ENCODE measurements at regions not wholly inside any gene's neighbourhood (a gene's known extent, or its start where the extent isn't known, plus 50 kb on each side); places are given as distances from the start of the nearest gene placed in this dataset.

DNA sequence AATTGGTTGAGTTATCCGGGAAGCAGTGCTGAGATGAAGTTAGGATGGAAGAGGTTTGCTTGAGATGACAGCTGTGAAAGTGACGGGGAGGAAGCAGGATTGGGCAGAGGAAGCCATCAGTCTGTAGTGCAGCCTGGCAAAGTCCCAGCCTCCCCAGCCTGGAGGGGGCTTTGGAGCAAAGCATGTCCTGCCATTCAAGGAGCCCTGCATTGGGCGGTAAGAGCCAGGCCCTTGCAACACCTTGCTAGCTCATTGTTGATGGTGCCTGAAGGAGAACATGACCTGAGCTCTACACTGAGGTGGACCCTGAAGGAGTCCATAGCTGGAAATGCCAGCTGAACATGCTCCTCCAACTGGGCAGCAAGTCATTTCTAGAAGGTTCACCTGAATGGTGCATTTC is 228.9 kb downstream of the ACKR3 start:
- no peak for DNase-seq (ENCODE audit: low read depth, low spot score)
- Histone ChIP-seq H3K4me1 (ENCODE audit: insufficient read depth, insufficient read length) (no peaks in the 10 kb centered on the region), H3K4me3 (ENCODE audit: insufficient read length, low read depth) (no peak overlapping the region), H3K36me3 (ENCODE audit: insufficient read depth, insufficient read length, low read length) (no peaks in the 10 kb centered on the region), H3K9me3 (ENCODE audit: insufficient read depth, low read length) (no peaks in the 10 kb centered on the region), H3K9ac (ENCODE audit: insufficient read length, low read depth) (no peak overlapping the region), H3K27me3 (ENCODE audit: insufficient read depth, insufficient read length) (peaks cover 8% of the 10 kb centered on the region)
- no peak for TF ChIP-seq YY1 (IDR thresholded peaks at IDR 0.05; ENCODE audit: insufficient read depth, insufficient read length)
- TF ChIP-seq ZNF274 (IDR thresholded peaks at IDR 0.05; ENCODE audit: low read depth, low read length) = no peak
- no peak for TF ChIP-seq SUZ12 (IDR thresholded peaks at IDR 0.05; ENCODE audit: extremely low read depth, insufficient read depth, insufficient read length)

DNA sequence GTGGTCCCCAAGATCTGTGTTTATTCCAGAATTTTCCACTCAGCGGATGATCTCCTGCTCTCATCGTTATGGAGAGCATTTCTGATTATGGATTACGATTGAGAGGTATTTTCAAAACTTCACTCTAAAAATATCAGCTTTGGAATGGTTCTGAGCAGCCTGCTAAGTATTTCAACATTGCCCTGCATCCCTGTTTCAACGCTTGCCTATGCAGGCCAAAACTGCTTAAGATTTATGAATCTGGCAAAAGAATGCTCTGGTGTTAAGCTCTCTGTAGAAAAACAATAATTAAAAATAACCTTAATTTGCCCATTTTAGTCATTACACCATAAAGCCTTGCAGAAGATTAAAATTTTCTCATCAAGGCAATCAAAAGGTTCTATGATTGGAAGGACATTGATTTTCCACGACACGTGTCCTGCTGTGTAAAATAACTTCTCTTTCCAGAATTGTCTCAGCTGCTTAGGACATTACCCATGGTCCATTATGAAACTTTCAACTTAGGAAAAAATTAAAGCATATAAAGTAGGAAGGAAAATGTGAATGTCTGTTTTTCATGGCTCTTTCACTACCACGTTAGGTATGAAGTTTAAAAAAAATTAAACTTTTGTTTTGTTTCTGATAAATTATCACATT is 229.9 kb downstream of the ACKR3 start:
- no peaks in the 10 kb centered on the region for H3K4me1 ChIP-seq (ENCODE audit: insufficient read depth, insufficient read length)
- no peaks in the 10 kb centered on the region for H3K9me3 ChIP-seq (ENCODE audit: insufficient read depth, low read length)
- H3K36me3 ChIP-seq (ENCODE audit: insufficient read depth, insufficient read length, low read length) = no peaks in the 10 kb centered on the region
- H3K4me3 ChIP-seq (ENCODE audit: insufficient read length, low read depth) = no peak overlapping the region
- peaks cover 6% of the 10 kb centered on the region for H3K27me3 ChIP-seq (ENCODE audit: insufficient read depth, insufficient read length)
- TF ChIP-seq SUZ12 (IDR thresholded peaks at IDR 0.05; ENCODE audit: extremely low read depth, insufficient read depth, insufficient read length) (no peak), ZNF274 (IDR thresholded peaks at IDR 0.05; ENCODE audit: low read depth, low read length) (no peak), YY1 (IDR thresholded peaks at IDR 0.05; ENCODE audit: insufficient read depth, insufficient read length) (no peak)
- no peak for DNase-seq (ENCODE audit: low read depth, low spot score)
- no peak overlapping the region for H3K9ac ChIP-seq (ENCODE audit: insufficient read length, low read depth)

DNA sequence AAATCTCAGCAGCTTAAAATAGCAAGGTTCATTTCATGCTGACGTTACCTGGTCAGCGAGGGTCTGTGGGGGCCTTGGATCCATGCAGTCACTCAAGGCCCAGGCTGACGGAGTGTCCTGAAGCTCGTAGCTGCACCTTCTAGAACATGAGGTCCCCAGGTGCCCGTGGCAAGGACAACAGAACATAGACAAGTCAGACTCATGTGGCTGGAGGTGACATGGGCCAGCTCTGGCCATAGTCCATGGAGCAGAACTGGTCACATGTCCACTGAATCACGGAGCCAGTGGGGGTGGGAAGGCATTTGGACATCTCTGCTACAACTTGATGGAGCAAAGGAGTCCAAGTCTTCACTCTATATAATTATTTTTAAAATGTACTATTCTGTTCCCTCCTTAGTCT is 233.2 kb downstream of the ACKR3 start:
- Histone ChIP-seq H3K9me3 (ENCODE audit: insufficient read depth, low read length) (peaks cover 2% of the 10 kb centered on the region; the same call in 1 of the 2 replicates), H3K36me3 (ENCODE audit: insufficient read depth, insufficient read length, low read length) (no peaks in the 10 kb centered on the region), H3K27me3 (ENCODE audit: insufficient read depth, insufficient read length) (no peaks in the 10 kb centered on the region), H3K9ac (ENCODE audit: insufficient read length, low read depth) (no peak overlapping the region), H3K4me1 (ENCODE audit: insufficient read depth, insufficient read length) (no peaks in the 10 kb centered on the region), H3K4me3 (ENCODE audit: insufficient read length, low read depth) (no peak overlapping the region)
- no peak for TF ChIP-seq SUZ12 (IDR thresholded peaks at IDR 0.05; ENCODE audit: extremely low read depth, insufficient read depth, insufficient read length)
- TF ChIP-seq YY1 (IDR thresholded peaks at IDR 0.05; ENCODE audit: insufficient read depth, insufficient read length) = no peak
- no peak for TF ChIP-seq ZNF274 (IDR thresholded peaks at IDR 0.05; ENCODE audit: low read depth, low read length)
- DNase-seq (ENCODE audit: low read depth, low spot score) = no peak

DNA sequence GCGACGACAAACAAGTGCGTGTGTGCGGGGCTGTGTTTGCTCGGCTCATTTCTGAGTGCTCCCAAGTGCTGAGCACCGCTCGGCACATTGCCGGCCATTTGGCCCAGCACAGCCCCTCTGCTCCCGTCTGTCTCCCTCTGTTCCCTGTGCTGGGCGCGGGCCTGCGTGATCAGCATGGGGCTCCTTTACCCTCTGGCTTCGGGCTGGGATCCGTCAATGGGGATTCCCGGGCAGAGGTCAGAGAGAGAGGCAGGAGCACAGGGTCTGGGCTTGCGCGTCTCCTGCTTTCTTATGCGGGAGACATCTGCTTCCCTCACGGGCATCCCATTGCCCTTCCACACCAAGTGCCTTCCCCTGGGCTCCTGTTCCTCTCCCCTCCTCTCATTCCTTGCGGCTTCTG is 234.0 kb downstream of the ACKR3 start:
- no peak for DNase-seq (ENCODE audit: low read depth, low spot score)

DNA sequence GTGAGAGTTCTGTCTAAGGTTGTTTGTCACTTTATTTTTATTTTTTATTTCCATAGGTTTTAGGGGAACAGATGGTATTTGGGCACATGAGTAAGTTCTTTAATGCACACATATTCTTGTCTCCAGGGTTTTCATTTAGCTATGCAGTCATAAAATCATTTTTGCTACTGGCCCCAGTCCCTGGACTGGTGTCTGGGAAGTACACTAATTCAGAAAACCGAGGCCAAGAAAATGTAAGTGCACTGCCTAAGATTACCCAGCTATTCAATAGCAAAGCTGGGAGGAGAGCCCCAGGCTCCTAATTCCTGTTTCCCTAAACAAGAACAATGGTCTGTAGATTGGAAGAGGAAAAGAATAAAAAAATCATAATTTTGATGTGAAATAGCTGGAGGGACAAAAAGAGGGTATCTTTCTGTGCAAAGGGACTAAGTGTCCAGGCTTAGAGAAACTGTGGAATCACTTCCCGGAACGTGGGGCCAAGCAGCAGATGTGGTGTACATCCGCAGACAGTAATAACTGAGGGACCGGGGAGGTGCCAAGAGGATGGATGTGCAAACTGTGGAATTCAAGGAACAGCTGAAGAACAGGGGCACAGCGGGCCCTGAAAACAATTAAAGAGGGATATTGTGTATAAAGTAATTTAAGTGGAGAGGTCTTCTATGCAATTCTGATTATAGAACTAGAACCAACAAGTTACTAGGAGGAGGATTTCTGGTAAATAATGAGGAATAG is 236.3 kb downstream of the ACKR3 start:
- no peak overlapping the region for H3K4me3 ChIP-seq (ENCODE audit: insufficient read length, low read depth)
- H3K9me3 ChIP-seq (ENCODE audit: insufficient read depth, low read length) = peaks cover 31% of the 10 kb centered on the region; the same call in 1 of the 2 replicates
- no peaks in the 10 kb centered on the region for H3K4me1 ChIP-seq (ENCODE audit: insufficient read depth, insufficient read length)
- no peak for TF ChIP-seq SUZ12 (IDR thresholded peaks at IDR 0.05; ENCODE audit: extremely low read depth, insufficient read depth, insufficient read length)
- TF ChIP-seq ZNF274 (IDR thresholded peaks at IDR 0.05; ENCODE audit: low read depth, low read length) = no peak
- TF ChIP-seq YY1 (IDR thresholded peaks at IDR 0.05; ENCODE audit: insufficient read depth, insufficient read length) = no peak
- H3K27me3 ChIP-seq (ENCODE audit: insufficient read depth, insufficient read length) = no peaks in the 10 kb centered on the region
- H3K36me3 ChIP-seq (ENCODE audit: insufficient read depth, insufficient read length, low read length) = no peaks in the 10 kb centered on the region
- H3K9ac ChIP-seq (ENCODE audit: insufficient read length, low read depth) = no peak overlapping the region
- no peak for DNase-seq (ENCODE audit: low read depth, low spot score)

More for the DNA sequence above, 234.0 kb downstream of the ACKR3 start:
- Histone ChIP-seq H3K4me3 (ENCODE audit: insufficient read length, low read depth) (no peak overlapping the region), H3K4me1 (ENCODE audit: insufficient read depth, insufficient read length) (no peaks in the 10 kb centered on the region), H3K27me3 (ENCODE audit: insufficient read depth, insufficient read length) (no peaks in the 10 kb centered on the region), H3K36me3 (ENCODE audit: insufficient read depth, insufficient read length, low read length) (no peaks in the 10 kb centered on the region), H3K9me3 (ENCODE audit: insufficient read depth, low read length) (peaks cover 9% of the 10 kb centered on the region; the same call in 1 of the 2 replicates), H3K9ac (ENCODE audit: insufficient read length, low read depth) (no peak overlapping the region)
- no peak for TF ChIP-seq SUZ12 (IDR thresholded peaks at IDR 0.05; ENCODE audit: extremely low read depth, insufficient read depth, insufficient read length)

DNA sequence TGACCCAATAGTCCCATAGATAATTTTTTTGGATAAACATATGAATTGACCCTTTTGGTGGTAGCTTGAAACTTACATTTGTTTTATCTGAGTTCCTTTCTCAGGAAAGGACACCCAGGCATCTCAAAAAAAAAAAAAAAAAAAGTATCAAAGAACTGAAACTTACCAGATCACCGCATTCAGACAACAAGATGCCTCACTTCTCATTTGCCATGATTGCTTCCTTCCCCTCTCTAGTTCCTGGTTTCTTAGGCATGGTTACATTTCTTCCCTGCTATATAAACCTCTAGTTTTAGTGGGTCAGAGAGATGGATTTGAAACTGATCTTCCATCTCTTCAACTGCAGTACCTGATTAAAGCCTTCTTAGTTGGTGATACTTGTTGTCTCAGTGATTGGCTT is 240.1 kb downstream of the ACKR3 start:
- no peaks in the 10 kb centered on the region for H3K27me3 ChIP-seq (ENCODE audit: insufficient read depth, insufficient read length)
- TF ChIP-seq SUZ12 (IDR thresholded peaks at IDR 0.05; ENCODE audit: extremely low read depth, insufficient read depth, insufficient read length) (no peak), YY1 (IDR thresholded peaks at IDR 0.05; ENCODE audit: insufficient read depth, insufficient read length) (no peak), ZNF274 (IDR thresholded peaks at IDR 0.05; ENCODE audit: low read depth, low read length) (no peak)
- no peaks in the 10 kb centered on the region for H3K36me3 ChIP-seq (ENCODE audit: insufficient read depth, insufficient read length, low read length)
- no peak overlapping the region for H3K9ac ChIP-seq (ENCODE audit: insufficient read length, low read depth)
- H3K4me1 ChIP-seq (ENCODE audit: insufficient read depth, insufficient read length) = no peaks in the 10 kb centered on the region
- no peak overlapping the region for H3K4me3 ChIP-seq (ENCODE audit: insufficient read length, low read depth)
- no peak for DNase-seq (ENCODE audit: low read depth, low spot score)
- H3K9me3 ChIP-seq (ENCODE audit: insufficient read depth, low read length) = peaks cover 35% of the 10 kb centered on the region; the same call in 1 of the 2 replicates

DNA sequence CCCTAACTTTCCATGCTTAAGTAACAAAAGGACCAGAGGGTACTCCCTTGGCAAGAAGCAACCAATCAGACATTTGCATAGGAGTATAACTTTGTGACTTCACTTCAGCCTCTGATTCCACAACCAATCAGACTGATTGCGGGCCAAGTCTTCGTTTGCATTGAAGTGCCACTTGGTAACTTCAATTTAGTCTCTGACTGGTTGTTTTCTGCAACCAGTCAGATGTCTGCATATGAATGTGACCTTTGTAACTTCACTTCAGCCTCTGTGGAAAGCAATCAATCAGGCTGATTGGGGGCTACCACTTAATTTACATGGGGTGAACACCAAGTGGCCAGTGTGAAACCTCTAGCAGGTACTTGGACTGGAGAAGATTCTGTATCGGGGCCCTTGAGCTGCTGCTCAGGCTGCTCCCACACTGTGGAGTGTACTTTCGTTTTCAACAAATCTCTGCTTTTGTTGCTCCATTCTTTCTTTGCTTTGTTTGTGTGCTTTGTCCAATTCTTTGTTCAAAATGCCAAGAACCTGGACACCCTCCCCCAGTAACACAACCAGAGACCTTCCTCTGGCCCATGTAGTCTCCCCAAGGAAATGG is 241.5 kb downstream of the ACKR3 start:
- Histone ChIP-seq H3K36me3 (ENCODE audit: insufficient read depth, insufficient read length, low read length) (no peaks in the 10 kb centered on the region), H3K9ac (ENCODE audit: insufficient read length, low read depth) (no peak overlapping the region), H3K4me1 (ENCODE audit: insufficient read depth, insufficient read length) (no peaks in the 10 kb centered on the region), H3K9me3 (ENCODE audit: insufficient read depth, low read length) (peaks cover 35% of the 10 kb centered on the region; the same call in 1 of the 2 replicates), H3K4me3 (ENCODE audit: insufficient read length, low read depth) (no peak overlapping the region), H3K27me3 (ENCODE audit: insufficient read depth, insufficient read length) (no peaks in the 10 kb centered on the region)
- TF ChIP-seq ZNF274 (IDR thresholded peaks at IDR 0.05; ENCODE audit: low read depth, low read length) (no peak), SUZ12 (IDR thresholded peaks at IDR 0.05; ENCODE audit: extremely low read depth, insufficient read depth, insufficient read length) (no peak), YY1 (IDR thresholded peaks at IDR 0.05; ENCODE audit: insufficient read depth, insufficient read length) (no peak)
- DNase-seq (ENCODE audit: low read depth, low spot score) = no peak

Measured in NT2/D1 (cell line).